GM12891 (cell line): ENCODE measurements at regions not wholly inside any gene's neighbourhood (a gene's known extent, or its start where the extent isn't known, plus 50 kb on each side); places are given as distances from the start of the nearest gene placed in this dataset.

Experiments
- POLR2A ChIP-seq: IDR thresholded peaks from 2 replicates; pipeline ENCODE4 v1.6.1; 2011; ENCODE audit warnings: low read depth, low read length, control low read depth
- POLR2AphosphoS5 ChIP-seq: IDR thresholded peaks from 2 replicates; pipeline ENCODE4 v1.6.1; 2011; ENCODE audit warnings: low read depth, low read length, control low read depth
- POU2F2 ChIP-seq: IDR thresholded peaks from 2 replicates; pipeline ENCODE4 v1.6.1; 2011; ENCODE audit warnings: low read depth, mild to moderate bottlenecking, control low read depth, low read length, moderate library complexity
- SPI1 ChIP-seq: IDR thresholded peaks from 2 replicates; pipeline ENCODE4 v1.6.1; 2011; ENCODE audit warnings: low read depth, low read length, control low read depth
- TAF1 ChIP-seq: IDR thresholded peaks from 2 replicates; pipeline ENCODE4 v1.6.1; 2011; ENCODE audit warnings: low read depth, low read length, control low read depth

DNA sequence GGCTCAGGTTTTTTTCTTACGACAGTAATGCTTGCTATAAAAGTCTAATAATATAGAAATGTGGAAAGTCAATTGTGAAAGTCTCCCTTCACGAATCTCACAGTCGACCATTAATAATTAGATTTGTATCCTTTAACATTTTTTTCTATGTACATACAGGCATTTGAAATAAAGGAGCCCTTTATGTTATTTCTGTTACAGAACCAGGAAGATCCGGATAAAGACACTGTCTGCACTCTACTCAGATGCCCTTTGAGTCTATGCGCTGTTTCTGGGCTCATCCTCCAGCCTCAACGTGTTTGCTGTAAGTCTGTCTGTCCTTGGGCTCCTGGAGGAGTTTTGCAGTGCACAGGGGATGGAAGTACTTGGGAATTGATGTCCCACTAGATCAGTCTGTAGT, 212.2 kb upstream of the ATP2B1 start:
- TF ChIP-seq TAF1, result no peak
- no peak for TF ChIP-seq POLR2A
- TF ChIP-seq POLR2AphosphoS5, result no peak
- no peak for TF ChIP-seq SPI1
- no peak for TF ChIP-seq POU2F2
